H1 (cell line): ENCODE measurements at regions not wholly inside any gene's neighbourhood (a gene's known extent, or its start where the extent isn't known, plus 50 kb on each side); places are given as distances from the start of the nearest gene placed in this dataset.

ENCODE experiments used
- CBX8 ChIP-seq: fragments of 300-800, 300-1000 bp; sonication (generic); IDR thresholded peaks from 2 replicates; pipeline ENCODE4 v1.7.1; 2016; ENCODE audit warnings: low read depth, low read length, borderline replicate concordance

- no peak for TF ChIP-seq CBX8
Measured at GRCh38 chr20:20768202-20768815, 55.9 kb upstream of the RALGAPA2 start (continued).
